ENCODE measurements at regions not wholly inside any gene's neighbourhood (a gene's known extent, or its start where the extent isn't known, plus 50 kb on each side); places are given as distances from the start of the nearest gene placed in this dataset.
A peak's percentile ranks its signal among the peaks of the same experiment; 100 is the strongest.

DNA sequence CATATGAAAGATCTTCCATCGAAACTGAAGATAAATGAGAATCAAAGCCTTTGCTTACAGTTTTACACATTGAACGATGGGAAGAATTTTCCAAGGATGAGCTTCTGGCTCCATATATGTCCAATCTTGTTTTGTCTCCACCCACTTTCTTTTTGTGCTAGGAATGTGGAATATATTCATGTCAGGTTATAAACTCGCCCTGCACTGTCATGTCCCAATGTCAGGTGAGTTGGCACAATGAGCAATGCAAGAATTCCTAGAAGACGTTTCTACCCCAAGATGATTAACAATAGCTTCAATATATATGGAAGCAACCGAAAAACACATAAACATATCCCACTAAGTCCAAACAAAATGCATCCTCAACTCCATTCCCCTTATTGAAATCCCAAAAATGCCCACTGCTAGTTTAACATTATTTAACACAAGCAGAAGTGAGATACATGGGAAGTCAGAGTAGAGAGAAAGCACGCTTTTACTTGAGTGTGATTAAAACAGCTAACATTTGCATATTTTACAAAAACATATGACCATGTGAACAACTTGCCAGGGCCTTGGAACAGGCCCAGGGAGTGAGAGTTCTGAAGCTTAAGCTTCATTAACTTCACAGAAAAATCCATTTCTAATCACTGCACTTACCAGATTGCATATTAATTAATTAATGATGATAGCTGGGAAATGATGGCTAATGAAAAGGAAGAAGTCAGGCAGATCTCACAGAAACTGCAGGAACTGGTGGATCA, 233.9 kb downstream of the GXYLT1 start:
- DNase-seq, result no peak
- WGBS, 2 donors, result 75 to 89% methylated on average over 6 of the region's 6 CpGs

DNA sequence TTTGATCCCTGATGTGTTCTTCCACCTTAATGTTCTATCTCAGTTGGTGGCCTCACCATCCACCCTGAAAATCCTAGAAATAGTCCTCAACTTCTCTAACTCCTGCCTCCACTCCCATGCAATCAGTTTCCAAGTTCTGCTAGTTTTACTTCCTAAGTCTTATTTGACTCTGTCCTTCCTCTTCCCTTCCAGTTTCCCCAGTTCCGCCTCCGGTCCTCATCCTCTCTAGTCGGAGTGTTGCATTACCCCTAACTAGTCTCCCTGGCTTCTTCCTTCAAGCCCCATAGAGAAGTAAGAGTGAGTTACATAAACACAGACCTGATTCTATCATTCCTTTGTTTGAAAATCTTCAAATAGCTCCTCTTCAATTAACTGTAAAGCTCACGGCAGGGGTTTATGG, 236.5 kb downstream of the GXYLT1 start:
- WGBS, 2 donors, result 77% methylated on average over 4 of the region's 4 CpGs
- no peaks in the 10 kb centered on the region for H3K4me1 ChIP-seq
- no peak for ATAC-seq (ENCODE audit: low FRiP score in 2 of 2)

More for the DNA sequence above, 233.9 kb downstream of the GXYLT1 start:
- Histone ChIP-seq H3K27me3 (no peaks in the 10 kb centered on the region), H3K4me3 (no peak overlapping the region), H3K4me1 (no peaks in the 10 kb centered on the region), H3K9me3 (no peaks in the 10 kb centered on the region), H3K27ac (no peak overlapping the region), H3K36me3 (no peaks in the 10 kb centered on the region)
- TF ChIP-seq POLR2AphosphoS5 (IDR thresholded peaks at IDR 0.05) (no peak), EP300 (IDR thresholded peaks at IDR 0.05) (no peak), POLR2A (IDR thresholded peaks at IDR 0.05) (no peak)
- TF ChIP-seq, protein P1, sequence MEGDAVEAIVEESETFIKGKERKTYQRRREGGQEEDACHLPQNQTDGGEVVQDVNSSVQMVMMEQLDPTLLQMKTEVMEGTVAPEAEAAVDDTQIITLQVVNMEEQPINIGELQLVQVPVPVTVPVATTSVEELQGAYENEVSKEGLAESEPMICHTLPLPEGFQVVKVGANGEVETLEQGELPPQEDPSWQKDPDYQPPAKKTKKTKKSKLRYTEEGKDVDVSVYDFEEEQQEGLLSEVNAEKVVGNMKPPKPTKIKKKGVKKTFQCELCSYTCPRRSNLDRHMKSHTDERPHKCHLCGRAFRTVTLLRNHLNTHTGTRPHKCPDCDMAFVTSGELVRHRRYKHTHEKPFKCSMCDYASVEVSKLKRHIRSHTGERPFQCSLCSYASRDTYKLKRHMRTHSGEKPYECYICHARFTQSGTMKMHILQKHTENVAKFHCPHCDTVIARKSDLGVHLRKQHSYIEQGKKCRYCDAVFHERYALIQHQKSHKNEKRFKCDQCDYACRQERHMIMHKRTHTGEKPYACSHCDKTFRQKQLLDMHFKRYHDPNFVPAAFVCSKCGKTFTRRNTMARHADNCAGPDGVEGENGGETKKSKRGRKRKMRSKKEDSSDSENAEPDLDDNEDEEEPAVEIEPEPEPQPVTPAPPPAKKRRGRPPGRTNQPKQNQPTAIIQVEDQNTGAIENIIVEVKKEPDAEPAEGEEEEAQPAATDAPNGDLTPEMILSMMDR (IDR thresholded peaks at IDR 0.05), result no peak
- ATAC-seq (ENCODE audit: low FRiP score in 2 of 2), result no peak

DNA sequence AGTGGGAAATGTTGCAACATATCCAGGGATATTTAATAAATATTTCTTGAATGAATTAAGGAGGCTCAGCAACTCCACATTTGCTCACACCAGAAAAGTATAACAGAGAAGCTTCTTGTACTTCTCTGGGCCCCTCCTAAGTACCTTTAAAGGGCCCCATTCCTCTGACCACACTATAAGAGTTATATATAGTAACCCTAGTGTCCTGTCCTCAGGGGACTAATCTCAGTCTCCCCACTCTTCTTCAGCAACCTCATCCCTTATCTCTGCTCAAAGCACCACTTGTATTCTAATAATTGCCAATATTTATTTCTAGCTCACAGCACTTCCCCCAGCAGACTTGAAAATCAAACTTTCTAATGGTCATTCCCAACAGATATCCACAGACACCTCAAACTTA, 237.1 kb downstream of the GXYLT1 start:
- Histone ChIP-seq H3K9me3 (no peaks in the 10 kb centered on the region), H3K4me3 (no peak overlapping the region), H3K27ac (no peak overlapping the region), H3K27me3 (no peaks in the 10 kb centered on the region), H3K4me1 (no peaks in the 10 kb centered on the region), H3K36me3 (no peaks in the 10 kb centered on the region)
- TF ChIP-seq, protein P1 (IDR thresholded peaks at IDR 0.05), result no peak
- TF ChIP-seq POLR2AphosphoS5 (IDR thresholded peaks at IDR 0.05) (no peak), POLR2A (IDR thresholded peaks at IDR 0.05) (no peak), EP300 (IDR thresholded peaks at IDR 0.05) (no peak)
- DNase-seq (no peak), ATAC-seq (ENCODE audit: low FRiP score in 2 of 2) (no peak)

More for the DNA sequence above, 236.5 kb downstream of the GXYLT1 start:
- no peak for DNase-seq
- Histone ChIP-seq H3K27me3 (no peaks in the 10 kb centered on the region), H3K36me3 (no peaks in the 10 kb centered on the region), H3K27ac (no peak overlapping the region), H3K9me3 (no peaks in the 10 kb centered on the region), H3K4me3 (no peak overlapping the region)
- no peak for TF ChIP-seq POLR2A (IDR thresholded peaks at IDR 0.05)
- no peak for TF ChIP-seq POLR2AphosphoS5 (IDR thresholded peaks at IDR 0.05)
- TF ChIP-seq, protein P1 (IDR thresholded peaks at IDR 0.05), result no peak
- no peak for TF ChIP-seq EP300 (IDR thresholded peaks at IDR 0.05)

DNA sequence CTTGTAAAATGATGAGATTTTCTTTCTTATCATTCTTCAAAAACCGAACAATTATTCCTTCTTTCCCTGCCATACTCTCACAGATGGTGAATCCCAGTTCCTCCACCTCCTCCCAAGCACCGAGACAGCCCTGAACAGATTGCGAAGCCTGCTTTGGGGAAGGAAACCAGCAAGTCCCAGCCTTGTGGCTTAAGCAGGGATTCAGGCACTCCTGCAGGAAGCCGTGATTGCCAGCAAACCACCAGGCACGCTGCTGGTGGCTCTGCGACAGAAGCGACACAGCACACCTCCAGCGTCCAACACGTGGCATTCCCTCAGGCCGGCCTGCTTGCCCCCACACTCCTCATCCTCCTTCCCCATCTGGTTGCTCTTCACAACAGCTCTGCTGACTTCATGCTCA, 237.7 kb downstream of the GXYLT1 start:
- H3K27ac ChIP-seq, result no peak overlapping the region
- no peaks in the 10 kb centered on the region for H3K36me3 ChIP-seq
- ATAC-seq (ENCODE audit: low FRiP score in 2 of 2), result peak in 1 of 2 donors; percentile 10
- no peak overlapping the region for H3K4me3 ChIP-seq
- 66 to 83% methylated on average over 9 to 10 of the region's 10 CpGs for WGBS, 2 donors
- no peaks in the 10 kb centered on the region for H3K9me3 ChIP-seq
- no peaks in the 10 kb centered on the region for H3K27me3 ChIP-seq
- DNase-seq, result peak in 1 of 2 donors; percentile 17
- TF ChIP-seq POLR2A (IDR thresholded peaks at IDR 0.05), result no peak
- no peak for TF ChIP-seq EP300 (IDR thresholded peaks at IDR 0.05)
- no peak for TF ChIP-seq POLR2AphosphoS5 (IDR thresholded peaks at IDR 0.05)
- TF ChIP-seq, protein P1 (IDR thresholded peaks at IDR 0.05), result no peak
- H3K4me1 ChIP-seq, result no peaks in the 10 kb centered on the region

DNA sequence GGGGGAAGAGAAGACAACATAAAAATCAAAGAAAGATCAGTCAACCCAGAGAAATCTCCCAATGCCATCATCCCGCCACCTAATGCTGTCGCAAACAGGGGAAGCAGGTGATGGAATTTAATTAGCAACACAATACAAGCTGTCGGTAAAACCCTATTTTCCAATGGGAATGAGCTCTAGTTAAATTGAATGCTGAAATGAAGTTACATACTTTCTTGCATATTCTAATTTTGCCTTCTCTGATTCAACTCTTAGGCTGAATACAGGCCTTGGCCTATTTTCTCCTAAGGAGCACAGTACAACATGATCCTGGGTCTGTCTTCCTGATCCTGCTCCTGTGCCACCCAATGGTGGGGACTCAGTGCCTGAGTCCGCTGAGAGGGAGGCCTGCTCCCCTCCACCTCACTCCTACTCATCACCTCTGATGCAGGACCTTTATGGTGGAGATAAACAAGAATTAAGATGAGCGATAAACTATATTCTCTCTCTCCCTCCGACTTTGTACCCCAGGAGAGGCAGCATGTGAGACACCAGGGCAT, 238.8 kb downstream of the GXYLT1 start:
- ATAC-seq (ENCODE audit: low FRiP score in 2 of 2) (no peak), DNase-seq (no peak)
- H3K27me3 ChIP-seq, result no peaks in the 10 kb centered on the region
- no peaks in the 10 kb centered on the region for H3K4me1 ChIP-seq
- H3K36me3 ChIP-seq, result no peaks in the 10 kb centered on the region
- no peak overlapping the region for H3K4me3 ChIP-seq
- TF ChIP-seq EP300 (IDR thresholded peaks at IDR 0.05), result no peak
- no peak for TF ChIP-seq POLR2A (IDR thresholded peaks at IDR 0.05)
- TF ChIP-seq, protein P1 (IDR thresholded peaks at IDR 0.05), result no peak
- no peak for TF ChIP-seq POLR2AphosphoS5 (IDR thresholded peaks at IDR 0.05)
- 93 to 97% methylated on average over 6 of the region's 6 CpGs for WGBS, 2 donors
- no peak overlapping the region for H3K27ac ChIP-seq
- no peaks in the 10 kb centered on the region for H3K9me3 ChIP-seq
